Endothelial cell of umbilical vein (primary cell): ENCODE measurements at regions not wholly inside any gene's neighbourhood (a gene's known extent, or its start where the extent isn't known, plus 50 kb on each side); places are given as distances from the start of the nearest gene placed in this dataset.

ENCODE experiments used
- BruUV-seq: library from RNA; stranded (reverse); fragments of 400-500 nt; replicated peaks from 2 replicates; lab custom pipeline; 2021; lab: Mats Ljungman, UMichigan
- CTCF ChIA-PET: fragments of 300-600, 350-600 bp; sonication (Branson Sonifier 250); formaldehyde crosslinking; loops from one replicate; lab custom pipeline; 2021; ENCODE audit warnings: antibody characterized with exemption, inconsistent platforms; lab: Charles Lee
- POLR2A ChIA-PET: fragments of 300-600, 350-600 bp; sonication (Branson Sonifier 250); formaldehyde crosslinking; loops from one replicate; lab custom pipeline; 2021; ENCODE audit warnings: antibody characterized with exemption, inconsistent platforms; lab: Charles Lee
- DNase-seq: peaks from one replicate; pipeline ENCODE4 v3.0.0-alpha.2; 2011; ENCODE audit warnings: low read depth, low spot score
- FAIRE-seq: peaks from 2 replicates; lab custom pipeline; 2011; peaks lifted over from hg19 to GRCh38; lab: Jason Lieb, UNC
- H2AFZ ChIP-seq: 2 replicates; pipeline ENCODE4 v1.6.0; 2012; ENCODE audit warnings: low read depth, low read length, control low read depth, inconsistent platforms
- H3K27ac ChIP-seq: 2 replicates; pipeline ENCODE4 v1.5.1; 2011; ENCODE audit warnings: low read depth, mild to moderate bottlenecking, control low read depth, low read length, moderate library complexity; ENCODE audit not compliant: insufficient read depth
- H3K27me3 ChIP-seq, 2 experiments: 2 replicates each; pipeline versions ENCODE4 v1.6.0 to v1.6.1; 2011; ENCODE audit warnings: low read length in 2 of 2, mixed read lengths in 1 of 2; ENCODE audit not compliant: control insufficient read depth in 2 of 2, insufficient read depth in 2 of 2
- H3K36me3 ChIP-seq, 2 experiments: 2 replicates in 1 of 2; 3 replicates in 1 of 2; pipeline ENCODE4 v1.5.1; 2011; ENCODE audit warnings: low read length in 2 of 2, mild to moderate bottlenecking in 1 of 2, moderate library complexity in 1 of 2; ENCODE audit not compliant: control insufficient read depth in 2 of 2, insufficient read depth in 2 of 2; ENCODE audit errors: extremely low read depth in 1 of 2
- H3K4me1 ChIP-seq: 3 replicates; pipeline ENCODE4 v1.5.1; 2011; ENCODE audit warnings: mild to moderate bottlenecking, low read length; ENCODE audit not compliant: control insufficient read depth, insufficient read depth; ENCODE audit errors: extremely low read depth
- H3K4me2 ChIP-seq: 2 replicates; pipeline ENCODE4 v1.6.1; 2011; ENCODE audit warnings: low read length, control low read depth, mixed read lengths; ENCODE audit not compliant: insufficient read depth
- H3K4me3 ChIP-seq, 3 experiments: fragments of 200-600 bp in 1 of 3; sonication (generic), shearing (Covaris generic) in 1 of 3; replicated peaks in 1 of 3; 2 replicates each; pipeline ENCODE4 v1.5.1; 2011 to 2016; ENCODE audit warnings: control low read depth in 3 of 3, low read length in 3 of 3, mild to moderate bottlenecking in 2 of 3, inconsistent platforms in 1 of 3, low read depth in 1 of 3, moderate library complexity in 1 of 3; ENCODE audit not compliant: insufficient read depth in 1 of 3
- H3K79me2 ChIP-seq: 2 replicates; pipeline ENCODE4 v1.6.0; 2012; ENCODE audit warnings: low read length, inconsistent platforms; ENCODE audit not compliant: control insufficient read depth, insufficient read depth
- H3K9ac ChIP-seq: replicated peaks from 2 replicates; pipeline ENCODE3; 2011; ENCODE audit warnings: low read length, control low read depth; ENCODE audit not compliant: insufficient read depth; ENCODE audit errors: extremely low read depth
- H3K9me1 ChIP-seq: replicated peaks from 3 replicates; pipeline ENCODE4 v1.6.0; 2011; ENCODE audit warnings: mild to moderate bottlenecking, low read length; ENCODE audit not compliant: control insufficient read depth, insufficient read depth; ENCODE audit errors: extremely low read depth
- H3K9me3 ChIP-seq: replicated peaks from 2 replicates; pipeline ENCODE4 v1.5.1; 2012; ENCODE audit warnings: low read length, inconsistent platforms; ENCODE audit not compliant: control insufficient read depth, insufficient read depth
- H4K20me1 ChIP-seq: replicated peaks from 2 replicates; pipeline ENCODE3; 2011; ENCODE audit warnings: mild to moderate bottlenecking, low read length; ENCODE audit not compliant: control insufficient read depth, insufficient read depth; ENCODE audit errors: extremely low read depth
- EZH2 ChIP-seq: IDR thresholded peaks from 2 replicates; pipeline ENCODE4 v1.6.1; 2012; ENCODE audit warnings: borderline replicate concordance, low read depth, mild to moderate bottlenecking, moderate library complexity, low read length, inconsistent platforms; ENCODE audit not compliant: severe bottlenecking
- FOS ChIP-seq: IDR thresholded peaks from 2 replicates; pipeline ENCODE4 v1.6.1; 2011; ENCODE audit warnings: mild to moderate bottlenecking, low read length, moderate library complexity, borderline replicate concordance; ENCODE audit not compliant: insufficient read depth
- GATA2 ChIP-seq: IDR thresholded peaks from 2 replicates; pipeline ENCODE4 v1.7.0; 2011; ENCODE audit warnings: low read depth, mild to moderate bottlenecking, moderate library complexity, mixed read lengths, low read length; ENCODE audit not compliant: insufficient read length, insufficient read depth
- JUN ChIP-seq: IDR thresholded peaks from 2 replicates; pipeline ENCODE4 v1.6.1; 2011; ENCODE audit warnings: borderline replicate concordance, low read depth; ENCODE audit not compliant: insufficient read length, insufficient read depth
- MYC ChIP-seq: IDR thresholded peaks from one replicate; pipeline ENCODE4 v1.6.1; 2011; ENCODE audit warnings: mild to moderate bottlenecking, low read depth, low read length
- POLR2A ChIP-seq: IDR thresholded peaks from 2 replicates; pipeline ENCODE4 v1.6.1; 2012; ENCODE audit warnings: low read depth, mild to moderate bottlenecking, control low read depth, low read length
- POLR2AphosphoS5 ChIP-seq: IDR thresholded peaks from 2 replicates; pipeline ENCODE4 v1.6.1; 2012; ENCODE audit warnings: low read depth, mild to moderate bottlenecking, control low read depth, low read length, moderate library complexity; ENCODE audit not compliant: insufficient read depth
- dilution Hi-C: fragments of 300-500 bp; cut with MboI; formaldehyde crosslinking; loops from one replicate; pipeline ENCODE4 v1.15.0; 2019; ENCODE audit warnings: low sequenced_read_pairs; ENCODE audit not compliant: extremely low pct_ligation_motif_present
- intact Hi-C: fragments of 100-400 bp; cut with micrococcal nuclease; formaldehyde crosslinking; loops from one replicate; pipeline ENCODE4 v1.10.0; 2022
- TF ChIP-seq, protein P1 (sequence below), 2 donors: IDR thresholded peaks; 1 replicate in 1 of 2; 2 replicates in 1 of 2; pipeline ENCODE4 v1.5.1; 2011; ENCODE audit warnings: low read length in 2 of 2, mild to moderate bottlenecking in 2 of 2, moderate library complexity in 2 of 2, control low read depth in 1 of 2, inconsistent platforms in 1 of 2, low read depth in 1 of 2; ENCODE audit not compliant: insufficient read depth in 1 of 2; ENCODE audit errors: extremely low read depth in 1 of 2
- TF ChIP-seq, protein P2 (sequence below): IDR thresholded peaks from 2 replicates; pipeline ENCODE4 v1.6.1; 2011; ENCODE audit not compliant: insufficient read depth, insufficient read length

DNA sequence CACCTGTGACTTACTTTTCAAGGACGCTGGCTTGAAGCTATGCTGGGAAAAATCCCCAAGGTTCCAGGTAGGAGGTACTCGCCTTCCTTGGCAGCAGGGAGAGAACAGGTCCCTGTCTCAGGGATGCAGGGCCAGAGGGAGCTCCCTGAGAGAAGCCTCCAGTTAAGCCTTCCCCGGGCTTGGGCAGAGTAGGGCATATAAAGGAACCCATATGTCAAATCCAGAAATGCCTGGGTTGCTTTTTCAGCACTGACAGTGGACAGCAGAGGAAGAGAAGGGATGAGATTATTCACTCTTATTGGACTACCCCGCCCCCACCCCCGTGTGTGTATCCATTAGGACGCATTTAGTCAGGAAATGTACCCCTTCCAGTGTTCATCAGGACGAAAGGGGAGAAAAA lies 89.3 kb upstream of the TEX51 start:
- TF ChIP-seq POLR2AphosphoS5 (no peak), POLR2A (no peak), GATA2 (no peak), JUN (no peak), MYC (no peak), FOS (no peak), EZH2 (no peak)
- TF ChIP-seq, protein P1, sequence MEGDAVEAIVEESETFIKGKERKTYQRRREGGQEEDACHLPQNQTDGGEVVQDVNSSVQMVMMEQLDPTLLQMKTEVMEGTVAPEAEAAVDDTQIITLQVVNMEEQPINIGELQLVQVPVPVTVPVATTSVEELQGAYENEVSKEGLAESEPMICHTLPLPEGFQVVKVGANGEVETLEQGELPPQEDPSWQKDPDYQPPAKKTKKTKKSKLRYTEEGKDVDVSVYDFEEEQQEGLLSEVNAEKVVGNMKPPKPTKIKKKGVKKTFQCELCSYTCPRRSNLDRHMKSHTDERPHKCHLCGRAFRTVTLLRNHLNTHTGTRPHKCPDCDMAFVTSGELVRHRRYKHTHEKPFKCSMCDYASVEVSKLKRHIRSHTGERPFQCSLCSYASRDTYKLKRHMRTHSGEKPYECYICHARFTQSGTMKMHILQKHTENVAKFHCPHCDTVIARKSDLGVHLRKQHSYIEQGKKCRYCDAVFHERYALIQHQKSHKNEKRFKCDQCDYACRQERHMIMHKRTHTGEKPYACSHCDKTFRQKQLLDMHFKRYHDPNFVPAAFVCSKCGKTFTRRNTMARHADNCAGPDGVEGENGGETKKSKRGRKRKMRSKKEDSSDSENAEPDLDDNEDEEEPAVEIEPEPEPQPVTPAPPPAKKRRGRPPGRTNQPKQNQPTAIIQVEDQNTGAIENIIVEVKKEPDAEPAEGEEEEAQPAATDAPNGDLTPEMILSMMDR (IDR thresholded peaks at IDR 0.05; ENCODE audit: extremely low read depth in 1 of 2, insufficient read depth in 1 of 2, low read depth in 1 of 2, low read length in 2 of 2): no peak
- TF ChIP-seq, protein P2, sequence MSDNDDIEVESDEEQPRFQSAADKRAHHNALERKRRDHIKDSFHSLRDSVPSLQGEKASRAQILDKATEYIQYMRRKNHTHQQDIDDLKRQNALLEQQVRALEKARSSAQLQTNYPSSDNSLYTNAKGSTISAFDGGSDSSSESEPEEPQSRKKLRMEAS: no peak
- POLR2A ChIA-PET: no interaction called here
- DNase-seq (no peak), FAIRE-seq (no peak)
- no peaks in the 10 kb centered on the region for H3K27me3 ChIP-seq
- dilution Hi-C loops: no loop called here
- no peaks in the 10 kb centered on the region for H3K79me2 ChIP-seq
- no peak overlapping the region for H3K4me3 ChIP-seq
- H3K9me1 ChIP-seq: no peaks in the 10 kb centered on the region
- no TSS peak for BruUV-seq
- CTCF ChIA-PET: no interaction called here
- H3K27ac ChIP-seq: no peak overlapping the region
- H2AFZ ChIP-seq: no peak overlapping the region
- H3K4me2 ChIP-seq: no peak overlapping the region
- no peaks in the 10 kb centered on the region for H3K9me3 ChIP-seq
- no peaks in the 10 kb centered on the region for H4K20me1 ChIP-seq
- H3K36me3 ChIP-seq: no peaks in the 10 kb centered on the region
- H3K9ac ChIP-seq: no peak overlapping the region
- H3K4me1 ChIP-seq: no peaks in the 10 kb centered on the region
- intact Hi-C loops: no loop called here
